ENCODE measurements at regions not wholly inside any gene's neighbourhood (a gene's known extent, or its start where the extent isn't known, plus 50 kb on each side); places are given as distances from the start of the nearest gene placed in this dataset.

GRCh38 chr2:67338601-67339233, 58.4 kb upstream of the ETAA1 start:
- no peak for DNase-seq
- Histone ChIP-seq H3K27ac (no peak overlapping the region), H3K27me3 (no peaks in the 10 kb centered on the region), H3K4me3 (no peak overlapping the region), H3K4me1 (no peaks in the 10 kb centered on the region), H3K36me3 (replicated peaks in 1 of 2; ENCODE audit: insufficient read depth in 1 of 2, low read depth in 2 of 2) (no peaks in the 10 kb centered on the region), H3K9me3 (no peaks in the 10 kb centered on the region)
- intact Hi-C loops (cut with DNase I), result no loop called here
- ATAC-seq, result no peak
- WGBS, 2 donors, result 85% methylated on average over 3 of the region's 3 CpGs
- no peak for TF ChIP-seq CTCF (IDR thresholded peaks at IDR 0.05)
- no peak for TF ChIP-seq POLR2A (IDR thresholded peaks at IDR 0.05)

GRCh38 chr2:67339234-67339885, 57.8 kb upstream of the ETAA1 start:
- Histone ChIP-seq H3K4me1 (no peaks in the 10 kb centered on the region), H3K4me3 (no peak overlapping the region), H3K9me3 (no peaks in the 10 kb centered on the region), H3K27ac (no peak overlapping the region), H3K27me3 (no peaks in the 10 kb centered on the region), H3K36me3 (replicated peaks in 1 of 2; ENCODE audit: insufficient read depth in 1 of 2, low read depth in 2 of 2) (no peaks in the 10 kb centered on the region)
- 66 to 73% methylated on average over 4 of the region's 4 CpGs for WGBS, 2 donors
- DNase-seq (no peak), ATAC-seq (no peak)
- TF ChIP-seq POLR2A (IDR thresholded peaks at IDR 0.05) (no peak), CTCF (IDR thresholded peaks at IDR 0.05) (no peak)
- intact Hi-C loops (cut with DNase I), result no loop called here

GRCh38 chr2:67340133-67341011, 56.8 kb upstream of the ETAA1 start:
- TF ChIP-seq CTCF (IDR thresholded peaks at IDR 0.05) (no peak), POLR2A (IDR thresholded peaks at IDR 0.05) (no peak)
- Histone ChIP-seq H3K9me3 (no peaks in the 10 kb centered on the region), H3K27me3 (no peaks in the 10 kb centered on the region), H3K4me3 (no peak overlapping the region), H3K36me3 (replicated peaks in 1 of 2; ENCODE audit: insufficient read depth in 1 of 2, low read depth in 2 of 2) (no peaks in the 10 kb centered on the region), H3K27ac (no peak overlapping the region), H3K4me1 (no peaks in the 10 kb centered on the region)
- DNase-seq (no peak), ATAC-seq (no peak)
- intact Hi-C loops (cut with DNase I), result no loop called here
- 44 to 46% methylated on average over 7 of the region's 7 CpGs for WGBS, 2 donors

GRCh38 chr2:67341012-67341318, 56.2 kb upstream of the ETAA1 start:
- 85 to 92% methylated on average over 1 of the region's 1 CpG for WGBS, 2 donors
- H3K4me1 ChIP-seq, result no peaks in the 10 kb centered on the region
- intact Hi-C loops (cut with DNase I), result no loop called here
- no peak for TF ChIP-seq CTCF (IDR thresholded peaks at IDR 0.05)
- no peak overlapping the region for H3K4me3 ChIP-seq
- DNase-seq, result no peak
- H3K36me3 ChIP-seq (replicated peaks in 1 of 2; ENCODE audit: insufficient read depth in 1 of 2, low read depth in 2 of 2), result no peaks in the 10 kb centered on the region
- no peaks in the 10 kb centered on the region for H3K9me3 ChIP-seq
- no peaks in the 10 kb centered on the region for H3K27me3 ChIP-seq
- ATAC-seq, result no peak
- no peak overlapping the region for H3K27ac ChIP-seq
